Activated naive CD4-positive, alpha-beta T cell treated with anti-CD3 and anti-CD28 coated beads, Interleukin-2, amount 50 U/mL, for 24 hours (primary cell): ENCODE measurements at regions not wholly inside any gene's neighbourhood (a gene's known extent, or its start where the extent isn't known, plus 50 kb on each side); places are given as distances from the start of the nearest gene placed in this dataset.
"Not testable (repeated sequence)": the region's sequence is repeated elsewhere in the genome, so short reads cannot be mapped to it uniquely, and the experiment has no call there.

Experiments used
- H3K27ac Mint-ChIP-seq: one replicate; pipeline ENCODE4 v1.8.0; 2021; ENCODE audit warnings: mild to moderate bottlenecking, mixed read lengths
- H3K27me3 Mint-ChIP-seq: one replicate; pipeline ENCODE4 v1.8.0; 2021; ENCODE audit warnings: mixed read lengths
- H3K36me3 Mint-ChIP-seq: one replicate; pipeline ENCODE4 v1.8.0; 2021; ENCODE audit warnings: mixed read lengths
- H3K4me1 Mint-ChIP-seq: one replicate; pipeline ENCODE4 v1.8.0; 2021; ENCODE audit warnings: mixed read lengths
- H3K4me3 Mint-ChIP-seq: one replicate; pipeline ENCODE4 v1.8.0; 2021; ENCODE audit warnings: mild to moderate bottlenecking, mixed read lengths
- H3K9me3 Mint-ChIP-seq: one replicate; pipeline ENCODE4 v1.8.0; 2021; ENCODE audit warnings: mixed read lengths

DNA sequence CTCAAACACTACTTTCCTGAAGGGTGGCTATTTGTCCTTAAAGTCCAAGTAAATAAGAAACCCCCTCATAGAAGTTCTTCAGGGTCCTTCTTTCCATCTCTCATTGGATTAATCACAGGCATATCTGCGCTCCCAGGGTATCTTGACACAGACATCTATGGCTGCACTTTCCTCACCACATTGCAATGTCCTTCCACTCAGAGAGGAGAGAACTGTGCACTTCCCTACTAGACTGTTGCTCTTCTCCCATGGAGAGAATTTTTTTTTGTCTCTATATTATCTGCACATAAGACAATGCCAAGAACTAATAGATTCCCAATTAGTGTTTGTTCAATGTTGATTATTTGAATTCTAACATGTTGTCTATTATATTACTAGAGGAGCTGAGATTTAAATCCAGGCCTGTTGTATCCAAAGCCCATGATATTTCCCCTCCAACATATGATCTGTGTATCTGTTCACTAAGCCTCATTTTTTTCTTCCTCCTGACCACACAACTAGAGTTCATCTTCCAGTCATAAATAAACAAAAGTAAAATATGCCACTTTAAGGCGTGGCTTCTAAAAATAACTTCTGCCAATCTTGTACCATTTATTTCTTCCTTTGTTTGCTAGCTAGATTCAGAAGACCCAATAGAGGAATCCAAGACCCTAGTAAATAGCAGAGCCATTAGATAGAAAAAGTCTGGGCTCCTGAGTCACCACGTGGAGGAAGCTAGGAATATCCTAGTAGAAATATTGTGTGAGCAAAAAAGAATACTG, 61.5 kb upstream of the FAM241A start:
- no peaks in the 10 kb centered on the region for H3K36me3 Mint-ChIP-seq
- no peaks in the 10 kb centered on the region for H3K9me3 Mint-ChIP-seq
- peaks cover 1% of the 10 kb centered on the region for H3K27me3 Mint-ChIP-seq
- no peak overlapping the region for H3K4me3 Mint-ChIP-seq
- no peaks in the 10 kb centered on the region for H3K4me1 Mint-ChIP-seq
- no peak overlapping the region for H3K27ac Mint-ChIP-seq

- Mint-ChIP-seq H3K4me1 (no peaks in the 10 kb centered on the region), H3K27ac (no peak overlapping the region), H3K27me3 (peaks cover 1% of the 10 kb centered on the region), H3K36me3 (no peaks in the 10 kb centered on the region), H3K9me3 (no peaks in the 10 kb centered on the region), H3K4me3 (no peak overlapping the region)
Measured at GRCh38 chr4:112085156-112086035, 59.9 kb upstream of the FAM241A start.

DNA sequence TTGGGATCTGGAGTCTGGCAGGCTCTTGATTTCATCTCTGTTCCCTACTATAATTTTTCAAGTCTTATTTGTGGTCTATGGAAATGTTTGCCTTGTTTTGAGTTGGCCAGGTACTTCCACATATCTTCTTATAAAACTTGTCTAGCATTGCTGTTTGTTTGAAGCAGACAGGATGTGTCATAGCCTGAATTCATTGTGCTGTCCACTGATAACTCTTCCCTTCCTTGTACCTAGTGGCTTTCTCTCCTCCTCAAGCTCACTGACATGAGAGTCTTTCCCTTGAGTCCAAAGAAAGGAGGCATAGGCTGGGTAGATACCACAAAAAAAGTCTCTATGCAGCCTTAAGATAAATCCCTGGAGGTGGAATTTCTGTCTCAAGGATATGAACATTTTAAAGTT, 59.2 kb upstream of the FAM241A start:
- peaks cover 1% of the 10 kb centered on the region for H3K27me3 Mint-ChIP-seq
- H3K4me1 Mint-ChIP-seq = no peaks in the 10 kb centered on the region
- no peak overlapping the region for H3K4me3 Mint-ChIP-seq
- no peaks in the 10 kb centered on the region for H3K36me3 Mint-ChIP-seq
- no peaks in the 10 kb centered on the region for H3K9me3 Mint-ChIP-seq
- no peak overlapping the region for H3K27ac Mint-ChIP-seq

- not testable (repeated sequence) for H3K4me1 Mint-ChIP-seq, H3K27ac Mint-ChIP-seq, H3K9me3 Mint-ChIP-seq, H3K27me3 Mint-ChIP-seq, H3K36me3 Mint-ChIP-seq, H3K4me3 Mint-ChIP-seq
Measured at GRCh38 chr4:112086661-112087060, 58.6 kb upstream of the FAM241A start.

DNA sequence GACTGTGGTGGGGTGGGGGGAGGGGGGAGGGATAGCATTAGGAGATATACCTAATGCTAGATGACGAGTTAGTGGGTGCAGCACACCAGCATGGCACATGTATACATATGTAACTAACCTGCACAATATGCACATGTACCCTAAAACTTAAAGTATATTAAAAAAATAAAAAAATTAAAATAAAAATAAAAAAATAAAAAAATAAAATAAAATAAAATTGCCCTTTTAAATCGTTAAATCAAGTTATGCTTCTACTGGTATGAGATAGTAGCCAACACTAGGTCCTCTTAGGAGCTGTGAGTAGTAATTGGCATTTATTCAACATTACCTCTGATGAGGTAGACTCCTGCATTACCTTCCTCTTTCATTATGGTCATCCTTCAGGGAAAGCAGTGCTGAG, 52.9 kb upstream of the FAM241A start:
- not testable (repeated sequence) for H3K4me3 Mint-ChIP-seq, H3K4me1 Mint-ChIP-seq, H3K9me3 Mint-ChIP-seq, H3K27ac Mint-ChIP-seq, H3K36me3 Mint-ChIP-seq, H3K27me3 Mint-ChIP-seq

DNA sequence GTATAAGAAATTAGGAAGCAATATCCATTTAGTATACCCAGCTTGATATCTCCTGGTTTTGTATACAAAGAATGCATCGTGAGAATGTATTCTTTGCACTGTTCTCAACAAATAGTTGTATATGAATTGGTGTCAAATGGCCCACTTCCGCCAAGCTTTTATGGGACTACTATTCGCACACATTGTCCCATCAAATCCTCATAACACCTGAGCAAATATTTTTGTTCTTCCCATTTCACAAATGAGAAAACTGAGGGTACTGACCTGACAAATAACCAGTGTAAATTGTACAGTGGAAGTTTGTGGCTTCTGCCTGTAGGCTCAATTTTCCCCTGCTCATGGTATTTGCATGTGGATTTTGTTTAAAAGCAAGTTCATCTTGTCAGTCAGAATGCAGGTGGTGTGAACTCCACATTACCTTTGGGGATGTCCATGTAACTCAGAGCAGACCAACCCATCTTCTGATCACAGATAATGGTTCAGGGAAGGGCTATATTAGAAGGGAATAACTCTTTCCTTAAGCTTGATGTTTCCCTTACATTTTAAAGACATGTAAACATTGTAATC, 51.5 kb upstream of the FAM241A start:
- H3K27me3 Mint-ChIP-seq = no peaks in the 10 kb centered on the region
- no peaks in the 10 kb centered on the region for H3K4me1 Mint-ChIP-seq

GRCh38 chr4:112094330-112094729, 50.9 kb upstream of the FAM241A start:
- Mint-ChIP-seq H3K27ac (no peak overlapping the region), H3K4me1 (no peaks in the 10 kb centered on the region), H3K36me3 (no peaks in the 10 kb centered on the region), H3K27me3 (no peaks in the 10 kb centered on the region), H3K9me3 (no peaks in the 10 kb centered on the region), H3K4me3 (no peak overlapping the region)

More for the DNA sequence above, 51.5 kb upstream of the FAM241A start:
- Mint-ChIP-seq H3K27ac (no peak overlapping the region), H3K4me3 (no peak overlapping the region), H3K9me3 (no peaks in the 10 kb centered on the region), H3K36me3 (no peaks in the 10 kb centered on the region)
